ENCODE measurements at regions not wholly inside any gene's neighbourhood (a gene's known extent, or its start where the extent isn't known, plus 50 kb on each side); places are given as distances from the start of the nearest gene placed in this dataset.

GRCh38 chr12:29066011-29066588 lies 83.0 kb upstream of the FAR2 start:
- intact Hi-C loops (cut with micrococcal nuclease), result no loop called here
- H3K27ac Mint-ChIP-seq (ENCODE audit: low read depth, unreplicated experiment), result no peak overlapping the region
- H3K9me3 Mint-ChIP-seq (ENCODE audit: unreplicated experiment), result no peaks in the 10 kb centered on the region
- DNase-seq (ENCODE audit: unreplicated experiment), result peak; percentile 73
- H3K36me3 Mint-ChIP-seq (ENCODE audit: insufficient read depth, unreplicated experiment), result no peaks in the 10 kb centered on the region
- TF ChIP-seq CTCF (IDR thresholded peaks at IDR 0.05; ENCODE audit: unreplicated experiment), result no peak
- H3K4me3 Mint-ChIP-seq (ENCODE audit: unreplicated experiment), result no peak overlapping the region
- H3K27me3 Mint-ChIP-seq (ENCODE audit: insufficient read depth, unreplicated experiment), result peaks cover 11% of the 10 kb centered on the region
- no peaks in the 10 kb centered on the region for H3K4me1 Mint-ChIP-seq (ENCODE audit: insufficient read depth, unreplicated experiment)
- ChIA-PET CTCF (interaction anchor here (0.6 to 0.7 kb wide), 2 partner anchors 68 to 383 kb away, joined by 3 read pairs; no protein-coding TSS in a partner anchor), POLR2A (no interaction called here)
- no TSS peak for BruUV-seq (replicated peaks)

GRCh38 chr12:29067430-29067829 lies 81.6 kb upstream of the FAR2 start:
- Mint-ChIP-seq H3K4me3 (ENCODE audit: unreplicated experiment) (no peak overlapping the region), H3K27ac (ENCODE audit: low read depth, unreplicated experiment) (no peak overlapping the region), H3K9me3 (ENCODE audit: unreplicated experiment) (no peaks in the 10 kb centered on the region), H3K36me3 (ENCODE audit: insufficient read depth, unreplicated experiment) (no peaks in the 10 kb centered on the region), H3K4me1 (ENCODE audit: insufficient read depth, unreplicated experiment) (no peaks in the 10 kb centered on the region), H3K27me3 (ENCODE audit: insufficient read depth, unreplicated experiment) (peaks cover 11% of the 10 kb centered on the region)
- TF ChIP-seq CTCF (IDR thresholded peaks at IDR 0.05; ENCODE audit: unreplicated experiment), result no peak
- DNase-seq (ENCODE audit: unreplicated experiment), result no peak
- CTCF ChIA-PET, result interaction anchor here (1.8 kb wide), 1 partner anchor 250 kb away, joined by 5 read pairs; no protein-coding TSS in a partner anchor
- POLR2A ChIA-PET, result no interaction called here
- BruUV-seq (replicated peaks), result no TSS peak
- intact Hi-C loops (cut with micrococcal nuclease), result no loop called here

GRCh38 chr12:29070309-29070708 lies 78.8 kb upstream of the FAR2 start:
- intact Hi-C loops (cut with micrococcal nuclease), result no loop called here
- DNase-seq (ENCODE audit: unreplicated experiment), result no peak
- Mint-ChIP-seq H3K27me3 (ENCODE audit: insufficient read depth, unreplicated experiment) (peaks cover 25% of the 10 kb centered on the region), H3K4me3 (ENCODE audit: unreplicated experiment) (no peak overlapping the region), H3K36me3 (ENCODE audit: insufficient read depth, unreplicated experiment) (no peaks in the 10 kb centered on the region), H3K4me1 (ENCODE audit: insufficient read depth, unreplicated experiment) (no peaks in the 10 kb centered on the region), H3K9me3 (ENCODE audit: unreplicated experiment) (no peaks in the 10 kb centered on the region), H3K27ac (ENCODE audit: low read depth, unreplicated experiment) (no peak overlapping the region)
- POLR2A ChIA-PET, result no interaction called here
- BruUV-seq (replicated peaks), result no TSS peak
- CTCF ChIA-PET, result interaction anchor here (0.9 to 1.3 kb wide), 2 partner anchors 172 to 248 kb away, joined by 3 read pairs; no protein-coding TSS in a partner anchor
- TF ChIP-seq CTCF (IDR thresholded peaks at IDR 0.05; ENCODE audit: unreplicated experiment), result no peak

- H3K27me3 Mint-ChIP-seq (ENCODE audit: insufficient read depth, unreplicated experiment), result peaks cover 33% of the 10 kb centered on the region
- H3K4me3 Mint-ChIP-seq (ENCODE audit: unreplicated experiment), result no peak overlapping the region
- no peaks in the 10 kb centered on the region for H3K4me1 Mint-ChIP-seq (ENCODE audit: insufficient read depth, unreplicated experiment)
- BruUV-seq (replicated peaks), result no TSS peak
- no peaks in the 10 kb centered on the region for H3K9me3 Mint-ChIP-seq (ENCODE audit: unreplicated experiment)
- no peaks in the 10 kb centered on the region for H3K36me3 Mint-ChIP-seq (ENCODE audit: insufficient read depth, unreplicated experiment)
- no peak overlapping the region for H3K27ac Mint-ChIP-seq (ENCODE audit: low read depth, unreplicated experiment)
- DNase-seq (ENCODE audit: unreplicated experiment), result no peak
- ChIA-PET POLR2A (interaction anchor here (0.7 kb wide), 1 partner anchor 258 kb away, joined by 3 read pairs; no protein-coding TSS in a partner anchor), CTCF (interaction anchor here (0.6 to 5.2 kb wide), 4 partner anchors 16 to 270 kb away, joined by 3 to 46 read pairs (median 13); no protein-coding TSS in a partner anchor)
- TF ChIP-seq CTCF (IDR thresholded peaks at IDR 0.05; ENCODE audit: unreplicated experiment), result no peak
- intact Hi-C loops (cut with micrococcal nuclease), result no loop called here
Measured at GRCh38 chr12:29071099-29071498, 78.0 kb upstream of the FAR2 start.

Measured in MCF 10A (cell line).